ENCODE measurements at regions not wholly inside any gene's neighbourhood (a gene's known extent, or its start where the extent isn't known, plus 50 kb on each side); places are given as distances from the start of the nearest gene placed in this dataset.

- peaks cover 14% of the 10 kb centered on the region for H3K4me1 Mint-ChIP-seq
Measured at GRCh38 chr2:128412181-128412871, 93.7 kb upstream of the HS6ST1 start.

GRCh38 chr2:128413014-128413717 is 94.5 kb upstream of the HS6ST1 start:
- no peaks in the 10 kb centered on the region for H3K36me3 Mint-ChIP-seq (ENCODE audit: low read depth)
- TF ChIP-seq CTCF (IDR thresholded peaks at IDR 0.05; ENCODE audit: unreplicated experiment in 3 of 3) = no peak
- H3K4me3 Mint-ChIP-seq = no peak overlapping the region
- H3K9me3 Mint-ChIP-seq = peaks cover 6% of the 10 kb centered on the region
- H3K27ac Mint-ChIP-seq = no peak overlapping the region
- peaks cover 9% of the 10 kb centered on the region for H3K4me1 Mint-ChIP-seq
- H3K27me3 Mint-ChIP-seq (ENCODE audit: low read depth) = peaks cover 6% of the 10 kb centered on the region

More at GRCh38 chr2:128412181-128412871, 93.7 kb upstream of the HS6ST1 start:
- Mint-ChIP-seq H3K27me3 (ENCODE audit: low read depth) (peaks cover 6% of the 10 kb centered on the region), H3K4me3 (no peak overlapping the region), H3K27ac (no peak overlapping the region), H3K9me3 (peaks cover 6% of the 10 kb centered on the region), H3K36me3 (ENCODE audit: low read depth) (no peaks in the 10 kb centered on the region)
- TF ChIP-seq CTCF (IDR thresholded peaks at IDR 0.05; ENCODE audit: unreplicated experiment in 3 of 3) = no peak

GRCh38 chr2:128413718-128414341 is 95.2 kb upstream of the HS6ST1 start:
- peaks cover 3% of the 10 kb centered on the region for H3K4me1 Mint-ChIP-seq
- no peaks in the 10 kb centered on the region for H3K36me3 Mint-ChIP-seq (ENCODE audit: low read depth)
- peaks cover 6% of the 10 kb centered on the region for H3K27me3 Mint-ChIP-seq (ENCODE audit: low read depth)
- no peak for TF ChIP-seq CTCF (IDR thresholded peaks at IDR 0.05; ENCODE audit: unreplicated experiment in 3 of 3)
- no peak overlapping the region for H3K27ac Mint-ChIP-seq
- peaks cover 6% of the 10 kb centered on the region for H3K9me3 Mint-ChIP-seq
- H3K4me3 Mint-ChIP-seq = no peak overlapping the region

- H3K27me3 Mint-ChIP-seq (ENCODE audit: low read depth) = peaks cover 6% of the 10 kb centered on the region
- peaks cover under 1% of the 10 kb centered on the region for H3K36me3 Mint-ChIP-seq (ENCODE audit: low read depth)
- peaks cover 6% of the 10 kb centered on the region for H3K9me3 Mint-ChIP-seq
- H3K27ac Mint-ChIP-seq = peak overlapping the region in 1 of 3 experiments; percentile 27
- H3K4me1 Mint-ChIP-seq = no peaks in the 10 kb centered on the region
- no peak for TF ChIP-seq CTCF (IDR thresholded peaks at IDR 0.05; ENCODE audit: unreplicated experiment in 3 of 3)
- H3K4me3 Mint-ChIP-seq = no peak overlapping the region
Measured at GRCh38 chr2:128414351-128414750, 95.7 kb upstream of the HS6ST1 start.

- Mint-ChIP-seq H3K4me1 (peaks cover 5% of the 10 kb centered on the region), H3K27ac (no peak overlapping the region)
Measured at GRCh38 chr2:128414946-128415778, 96.5 kb upstream of the HS6ST1 start.

More at GRCh38 chr2:128414946-128415778, 96.5 kb upstream of the HS6ST1 start:
- H3K9me3 Mint-ChIP-seq = peaks cover 14% of the 10 kb centered on the region
- TF ChIP-seq CTCF (IDR thresholded peaks at IDR 0.05; ENCODE audit: unreplicated experiment in 3 of 3) = no peak
- peaks cover 7% of the 10 kb centered on the region for H3K36me3 Mint-ChIP-seq (ENCODE audit: low read depth)
- no peak overlapping the region for H3K4me3 Mint-ChIP-seq
- H3K27me3 Mint-ChIP-seq (ENCODE audit: low read depth) = peaks cover 10% of the 10 kb centered on the region

Data from nephron (organoid).